Stomach (tissue), 4 donors: ENCODE measurements at regions not wholly inside any gene's neighbourhood (a gene's known extent, or its start where the extent isn't known, plus 50 kb on each side); places are given as distances from the start of the nearest gene placed in this dataset.

Experiments
- CTCF ChIP-seq, 7 experiments: fragments of 450-650 bp in 4 of 7; fragments of 200-600 bp in 3 of 7; sonication (generic) in 3 of 7; IDR thresholded peaks; one replicate each; pipeline ENCODE4 v1.5.1; 2016 to 2019; ENCODE audit warnings: antibody characterized with exemption in 7 of 7, control low read depth in 2 of 7, mild to moderate bottlenecking in 1 of 7
- EP300 ChIP-seq: sonication (generic); formaldehyde crosslinking; IDR thresholded peaks from one replicate; pipeline ENCODE4 v1.6.1; 2017; ENCODE audit warnings: antibody characterized with exemption
- POLR2A ChIP-seq, 4 donors: fragments of 450-650 bp; IDR thresholded peaks; one replicate each; pipeline ENCODE4 v1.6.1; 2016; ENCODE audit warnings: antibody characterized with exemption in 4 of 4, control low read depth in 2 of 4, mild to moderate bottlenecking in 1 of 4, moderate library complexity in 1 of 4

GRCh38 chr16:82560805-82561325, 65.9 kb upstream of the CDH13 start:
- TF ChIP-seq CTCF (IDR thresholded peaks at IDR 0.05) (no peak), EP300 (no peak), POLR2A (IDR thresholded peaks at IDR 0.05) (no peak)
